ENCODE measurements at regions not wholly inside any gene's neighbourhood (a gene's known extent, or its start where the extent isn't known, plus 50 kb on each side); places are given as distances from the start of the nearest gene placed in this dataset.

- peaks cover 0 to 3% of the 10 kb centered on the region in 2 donors for H3K27me3 Mint-ChIP-seq
- Histone ChIP-seq H3K9me3 (ENCODE audit: low read length) (no peaks in the 10 kb centered on the region), H3K27me3 (ENCODE audit: insufficient read depth, low read length, poor library complexity, severe bottlenecking) (no peaks in the 10 kb centered on the region), H3K4me3 (ENCODE audit: low read length) (no peak overlapping the region), H3K27ac (ENCODE audit: low read depth, low read length) (no peak overlapping the region), H3K4me1 (ENCODE audit: insufficient read depth, low read length) (no peaks in the 10 kb centered on the region), H3K36me3 (ENCODE audit: insufficient read depth, low read length) (no peaks in the 10 kb centered on the region)
- H3K9me3 Mint-ChIP-seq, result peaks cover 0 to 6% (median 0%) of the 10 kb centered on the region in 5 donors
- DNase-seq, result no peak
- no peak overlapping the region for H3K27ac Mint-ChIP-seq
- ChIA-PET POLR2A (no interaction called here), CTCF (no interaction called here)
- no peak overlapping the region for H3K4me3 Mint-ChIP-seq
- H3K36me3 Mint-ChIP-seq, result no peaks in the 10 kb centered on the region
- H3K4me1 Mint-ChIP-seq, result no peaks in the 10 kb centered on the region
These were observed 268.5 kb upstream of the PPFIA2 start for GRCh38 chr12:82027612-82028011.

GRCh38 chr12:82025462-82025861 is 266.3 kb upstream of the PPFIA2 start:
- Histone ChIP-seq H3K4me1 (ENCODE audit: insufficient read depth, low read length) (no peaks in the 10 kb centered on the region), H3K4me3 (ENCODE audit: low read length) (no peak overlapping the region), H3K36me3 (ENCODE audit: insufficient read depth, low read length) (no peaks in the 10 kb centered on the region), H3K27ac (ENCODE audit: low read depth, low read length) (no peak overlapping the region), H3K27me3 (ENCODE audit: insufficient read depth, low read length, poor library complexity, severe bottlenecking) (no peaks in the 10 kb centered on the region), H3K9me3 (ENCODE audit: low read length) (no peaks in the 10 kb centered on the region)
- Mint-ChIP-seq H3K27me3 (peaks cover 0 to 3% of the 10 kb centered on the region in 2 donors), H3K4me3 (no peak overlapping the region), H3K4me1 (no peaks in the 10 kb centered on the region), H3K27ac (no peak overlapping the region), H3K36me3 (no peaks in the 10 kb centered on the region), H3K9me3 (peaks cover 0 to 6% (median 0%) of the 10 kb centered on the region in 5 donors)
- ChIA-PET CTCF (no interaction called here), POLR2A (no interaction called here)
- DNase-seq, result no peak

GRCh38 chr12:82019533-82019932 is 260.4 kb upstream of the PPFIA2 start:
- Mint-ChIP-seq H3K4me1 (peaks cover 0 to 2% (median 0%) of the 10 kb centered on the region in 3 donors), H3K36me3 (no peaks in the 10 kb centered on the region), H3K27ac (no peak overlapping the region), H3K4me3 (no peak overlapping the region), H3K9me3 (peaks cover 0 to 7% (median 5%) of the 10 kb centered on the region in 5 donors), H3K27me3 (peaks cover 0 to 2% of the 10 kb centered on the region in 2 donors)
- peak in 1 of 5 donors; percentile 0 for DNase-seq
- ChIA-PET POLR2A (no interaction called here), CTCF (no interaction called here)
- no peaks in the 10 kb centered on the region for H3K4me1 ChIP-seq (ENCODE audit: insufficient read depth, low read length)
- H3K9me3 ChIP-seq (ENCODE audit: low read length), result no peaks in the 10 kb centered on the region
- no peak overlapping the region for H3K4me3 ChIP-seq (ENCODE audit: low read length)
- no peak overlapping the region for H3K27ac ChIP-seq (ENCODE audit: low read depth, low read length)
- H3K36me3 ChIP-seq (ENCODE audit: insufficient read depth, low read length), result no peaks in the 10 kb centered on the region
- H3K27me3 ChIP-seq (ENCODE audit: insufficient read depth, low read length, poor library complexity, severe bottlenecking), result no peaks in the 10 kb centered on the region

- Mint-ChIP-seq H3K4me3 (no peak overlapping the region), H3K27me3 (no peaks in the 10 kb centered on the region), H3K9me3 (peaks cover 0 to 7% (median 5%) of the 10 kb centered on the region in 5 donors), H3K36me3 (no peaks in the 10 kb centered on the region), H3K27ac (no peak overlapping the region), H3K4me1 (peaks cover 0 to 3% (median 0%) of the 10 kb centered on the region in 3 donors)
- ChIA-PET CTCF (no interaction called here), POLR2A (no interaction called here)
- H3K36me3 ChIP-seq (ENCODE audit: insufficient read depth, low read length), result no peaks in the 10 kb centered on the region
- no peak overlapping the region for H3K27ac ChIP-seq (ENCODE audit: low read depth, low read length)
- H3K27me3 ChIP-seq (ENCODE audit: insufficient read depth, low read length, poor library complexity, severe bottlenecking), result no peaks in the 10 kb centered on the region
- no peaks in the 10 kb centered on the region for H3K9me3 ChIP-seq (ENCODE audit: low read length)
- no peaks in the 10 kb centered on the region for H3K4me1 ChIP-seq (ENCODE audit: insufficient read depth, low read length)
- H3K4me3 ChIP-seq (ENCODE audit: low read length), result no peak overlapping the region
- no peak for DNase-seq
These were observed 256.6 kb upstream of the PPFIA2 start for GRCh38 chr12:82015623-82016347.

- H3K4me1 ChIP-seq (ENCODE audit: insufficient read depth, low read length), result no peaks in the 10 kb centered on the region
- H3K36me3 ChIP-seq (ENCODE audit: insufficient read depth, low read length), result no peaks in the 10 kb centered on the region
- no peak overlapping the region for H3K4me3 ChIP-seq (ENCODE audit: low read length)
- H3K9me3 Mint-ChIP-seq, result peaks cover 0 to 10% (median 3%) of the 10 kb centered on the region in 5 donors
- H3K27ac ChIP-seq (ENCODE audit: low read depth, low read length), result no peak overlapping the region
- ChIA-PET CTCF (no interaction called here), POLR2A (no interaction called here)
- H3K4me1 Mint-ChIP-seq, result peaks cover 0 to 3% (median 0%) of the 10 kb centered on the region in 3 donors
- no peak for DNase-seq
- no peak overlapping the region for H3K4me3 Mint-ChIP-seq
- no peaks in the 10 kb centered on the region for H3K9me3 ChIP-seq (ENCODE audit: low read length)
- no peaks in the 10 kb centered on the region for H3K27me3 ChIP-seq (ENCODE audit: insufficient read depth, low read length, poor library complexity, severe bottlenecking)
- no peaks in the 10 kb centered on the region for H3K27me3 Mint-ChIP-seq
- H3K27ac Mint-ChIP-seq, result no peak overlapping the region
- no peaks in the 10 kb centered on the region for H3K36me3 Mint-ChIP-seq
These were observed 253.0 kb upstream of the PPFIA2 start for GRCh38 chr12:82012176-82012575.

GRCh38 chr12:82009524-82009923 is 250.4 kb upstream of the PPFIA2 start:
- no peaks in the 10 kb centered on the region for H3K36me3 ChIP-seq (ENCODE audit: insufficient read depth, low read length)
- no peak overlapping the region for H3K27ac Mint-ChIP-seq
- H3K36me3 Mint-ChIP-seq, result no peaks in the 10 kb centered on the region
- H3K27ac ChIP-seq (ENCODE audit: low read depth, low read length), result no peak overlapping the region
- H3K9me3 ChIP-seq (ENCODE audit: low read length), result no peaks in the 10 kb centered on the region
- no peak overlapping the region for H3K4me3 Mint-ChIP-seq
- peaks cover 0 to 1% (median 0%) of the 10 kb centered on the region in 3 donors for H3K4me1 Mint-ChIP-seq
- H3K27me3 Mint-ChIP-seq, result peaks cover 0 to under 1% of the 10 kb centered on the region in 2 donors
- no peak overlapping the region for H3K4me3 ChIP-seq (ENCODE audit: low read length)
- DNase-seq, result no peak
- H3K9me3 Mint-ChIP-seq, result peaks cover 0 to 7% (median 0%) of the 10 kb centered on the region in 5 donors
- no peaks in the 10 kb centered on the region for H3K27me3 ChIP-seq (ENCODE audit: insufficient read depth, low read length, poor library complexity, severe bottlenecking)
- ChIA-PET CTCF (no interaction called here), POLR2A (no interaction called here)
- no peaks in the 10 kb centered on the region for H3K4me1 ChIP-seq (ENCODE audit: insufficient read depth, low read length)

- H3K27ac ChIP-seq (ENCODE audit: low read depth, low read length), result no peak overlapping the region
- Mint-ChIP-seq H3K27me3 (peaks cover 0 to 1% of the 10 kb centered on the region in 2 donors), H3K36me3 (no peaks in the 10 kb centered on the region), H3K4me3 (no peak overlapping the region), H3K4me1 (no peaks in the 10 kb centered on the region), H3K9me3 (peaks cover 0 to 7% (median 0%) of the 10 kb centered on the region in 5 donors), H3K27ac (no peak overlapping the region)
- no peaks in the 10 kb centered on the region for H3K36me3 ChIP-seq (ENCODE audit: insufficient read depth, low read length)
- CTCF ChIA-PET, result no interaction called here
- no peaks in the 10 kb centered on the region for H3K4me1 ChIP-seq (ENCODE audit: insufficient read depth, low read length)
- H3K9me3 ChIP-seq (ENCODE audit: low read length), result no peaks in the 10 kb centered on the region
- DNase-seq, result no peak
- POLR2A ChIA-PET, result no interaction called here
- no peaks in the 10 kb centered on the region for H3K27me3 ChIP-seq (ENCODE audit: insufficient read depth, low read length, poor library complexity, severe bottlenecking)
- no peak overlapping the region for H3K4me3 ChIP-seq (ENCODE audit: low read length)
These were observed 249.1 kb upstream of the PPFIA2 start for GRCh38 chr12:82008251-82008650.

- H3K27ac Mint-ChIP-seq, result no peak overlapping the region
- peaks cover 0 to 2% of the 10 kb centered on the region in 2 donors for H3K27me3 Mint-ChIP-seq
- DNase-seq, result no peak
- POLR2A ChIA-PET, result no interaction called here
- Histone ChIP-seq H3K4me3 (ENCODE audit: low read length) (no peak overlapping the region), H3K36me3 (ENCODE audit: insufficient read depth, low read length) (no peaks in the 10 kb centered on the region), H3K9me3 (ENCODE audit: low read length) (no peaks in the 10 kb centered on the region), H3K4me1 (ENCODE audit: insufficient read depth, low read length) (no peaks in the 10 kb centered on the region), H3K27me3 (ENCODE audit: insufficient read depth, low read length, poor library complexity, severe bottlenecking) (no peaks in the 10 kb centered on the region), H3K27ac (ENCODE audit: low read depth, low read length) (no peak overlapping the region)
- H3K36me3 Mint-ChIP-seq, result no peaks in the 10 kb centered on the region
- H3K4me3 Mint-ChIP-seq, result no peak overlapping the region
- CTCF ChIA-PET, result no interaction called here
- H3K9me3 Mint-ChIP-seq, result peaks cover 0 to 7% (median 0%) of the 10 kb centered on the region in 5 donors
- no peaks in the 10 kb centered on the region for H3K4me1 Mint-ChIP-seq
These were observed 239.7 kb upstream of the PPFIA2 start for GRCh38 chr12:81998761-81999378.

All from CD8-positive, alpha-beta memory T cell (primary cell).